Fibroblast of skin of left biceps (primary cell): ENCODE measurements at regions not wholly inside any gene's neighbourhood (a gene's known extent, or its start where the extent isn't known, plus 50 kb on each side); places are given as distances from the start of the nearest gene placed in this dataset.
"Not testable (repeated sequence)": the region's sequence is repeated elsewhere in the genome, so short reads cannot be mapped to it uniquely, and the experiment has no call there.

Experiments
- DNase-seq, 2 experiments: peaks; one replicate each; pipeline ENCODE4 v3.0.0-alpha.2; 2013; ENCODE audit warnings: low read depth in 2 of 2

DNA sequence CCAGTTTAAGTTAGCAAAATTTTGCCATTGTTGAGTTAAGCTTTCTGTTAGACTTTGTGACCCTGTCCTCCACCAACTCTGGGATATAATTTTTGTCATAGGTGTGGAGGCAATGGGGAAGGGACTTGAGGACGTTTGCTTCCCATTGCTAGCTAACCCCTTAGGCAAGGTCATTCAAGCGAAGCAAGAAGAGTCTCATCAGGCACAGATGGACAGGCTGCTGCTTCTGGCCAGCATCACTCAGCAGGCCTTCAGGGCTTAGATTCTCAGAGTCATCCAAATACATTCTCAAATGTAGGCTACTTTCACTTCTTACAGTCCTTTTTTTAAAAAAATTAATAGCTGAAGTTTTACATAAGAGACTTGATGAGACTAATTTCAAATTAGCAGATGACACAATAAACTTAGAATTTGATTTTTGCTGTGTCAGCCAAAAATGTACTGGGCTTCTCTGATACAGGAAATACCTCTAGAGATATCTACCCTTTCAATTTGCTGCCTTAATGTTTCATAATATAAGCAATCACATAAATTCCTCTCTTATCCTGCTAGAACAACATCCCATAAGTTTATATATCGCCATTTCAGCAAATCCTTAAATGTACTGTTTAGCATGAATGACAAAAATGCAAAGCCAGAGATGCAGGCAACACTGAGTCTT, 875.2 kb downstream of the FLRT2 start:
- DNase-seq: no peak

DNA sequence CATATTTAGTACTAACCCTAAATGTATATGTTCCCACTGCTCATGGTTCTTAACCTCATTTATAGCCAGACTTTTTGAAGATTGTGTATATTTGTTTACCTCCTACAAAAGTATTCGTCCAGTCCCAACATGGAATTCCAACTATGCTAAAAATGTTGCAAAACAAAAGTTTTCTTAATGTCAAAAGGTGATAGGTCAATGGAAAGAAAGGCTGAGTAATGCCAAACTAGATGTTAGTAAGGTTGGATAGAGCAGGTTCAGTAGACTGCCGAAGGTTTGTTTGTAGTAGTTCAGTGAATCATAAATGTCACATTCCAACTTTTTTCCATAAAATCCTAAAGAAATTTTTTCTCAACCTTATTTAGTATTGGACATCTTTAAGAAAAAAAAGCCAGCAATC, 874.5 kb downstream of the FLRT2 start:
- DNase-seq: no peak

DNA sequence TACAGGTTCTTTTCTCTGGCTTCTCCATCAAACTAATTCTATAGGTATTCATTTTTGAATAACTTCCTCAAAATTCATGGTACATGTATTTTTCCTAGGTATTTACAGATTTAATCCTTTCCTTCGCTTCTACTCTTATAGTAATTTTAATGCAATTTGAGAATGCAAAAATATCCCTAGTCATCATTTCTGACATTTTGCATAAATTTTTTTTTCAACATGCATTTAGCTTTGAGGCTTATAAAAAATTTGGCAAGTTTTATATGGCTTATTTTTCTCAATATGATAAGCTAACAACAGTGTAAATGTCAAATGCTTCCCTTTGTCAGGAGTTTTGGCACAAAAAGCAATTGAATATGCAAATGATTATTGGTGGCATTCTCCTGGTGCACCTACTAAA, 872.6 kb downstream of the FLRT2 start:
- no peak for DNase-seq

DNA sequence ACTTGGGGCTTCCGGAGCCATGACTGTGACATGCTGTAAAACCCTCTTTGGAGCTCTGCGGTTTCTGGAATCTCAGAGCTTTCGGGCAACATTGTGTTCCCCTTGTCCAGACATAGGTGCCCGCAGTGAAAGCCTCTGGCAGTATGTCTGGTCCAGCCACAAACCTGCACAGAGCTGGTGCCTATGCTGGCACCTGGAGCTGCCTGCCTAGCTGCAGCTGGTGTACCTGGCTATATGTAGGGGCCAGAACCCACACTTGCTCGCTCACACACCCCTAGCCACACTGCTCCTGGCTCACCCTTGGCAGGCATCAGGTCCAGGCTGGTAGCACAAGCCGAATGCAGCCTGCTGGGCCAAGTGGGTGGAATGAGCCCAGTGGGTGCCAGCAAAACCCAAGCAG, 861.1 kb downstream of the FLRT2 start:
- DNase-seq: no peak

DNA sequence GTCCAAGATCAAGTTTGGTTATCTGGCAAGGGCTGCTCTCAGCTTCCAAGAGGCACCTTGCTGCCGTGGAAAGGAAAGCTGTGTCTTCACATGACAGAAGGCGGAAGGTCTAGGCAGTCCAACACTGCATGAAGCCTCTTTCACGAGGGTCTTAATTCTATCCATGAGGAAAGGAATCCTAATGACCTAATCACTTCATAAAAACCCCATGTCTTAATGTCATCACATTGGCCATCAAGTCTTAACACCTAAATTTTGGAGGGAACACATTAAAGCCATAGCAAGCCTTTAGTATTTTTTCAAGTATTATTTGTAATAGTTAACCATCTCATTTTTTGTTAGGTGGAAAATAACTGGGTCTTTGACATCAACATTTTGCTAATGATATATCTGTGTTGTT, 858.3 kb downstream of the FLRT2 start:
- no peak for DNase-seq

DNA sequence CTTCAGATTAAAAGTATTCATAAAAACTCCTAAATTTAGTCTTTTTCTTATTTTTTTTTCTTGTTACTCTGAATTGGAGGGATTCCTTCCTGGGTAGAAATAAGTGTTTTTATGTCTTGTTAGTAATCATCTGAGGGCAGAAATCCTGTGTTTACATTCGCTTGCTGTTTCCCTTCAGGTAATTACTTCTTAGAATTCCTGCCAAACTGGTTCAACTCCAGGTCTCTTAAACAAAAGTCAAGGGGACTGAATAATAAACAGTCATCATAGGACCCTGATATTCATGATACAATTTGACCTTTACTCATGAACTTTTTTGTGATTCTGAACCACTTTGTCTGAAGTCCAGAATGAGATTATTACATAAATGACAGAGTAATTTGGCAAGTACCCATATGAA, 843.9 kb downstream of the FLRT2 start:
- DNase-seq: no peak

DNA sequence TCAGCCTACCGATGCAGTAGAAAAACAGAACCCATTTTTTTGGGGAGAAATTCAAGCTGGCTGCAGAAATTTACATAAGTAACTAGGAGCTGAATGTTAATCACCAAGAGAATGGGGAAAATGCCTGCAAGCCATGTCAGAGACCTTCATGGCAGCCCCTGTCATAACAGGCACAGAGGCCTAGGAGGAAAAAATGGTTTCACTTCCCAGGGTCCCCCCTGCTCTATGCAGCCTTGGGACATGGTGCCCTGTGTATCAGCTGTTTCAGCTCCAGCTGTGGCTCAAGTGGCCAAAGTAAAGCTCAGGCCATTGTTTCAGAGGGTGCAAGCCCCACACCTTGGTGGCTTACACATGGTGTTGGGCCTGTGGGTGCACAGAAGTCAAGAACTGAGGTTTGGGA, 842.5 kb downstream of the FLRT2 start:
- no peak for DNase-seq

DNA sequence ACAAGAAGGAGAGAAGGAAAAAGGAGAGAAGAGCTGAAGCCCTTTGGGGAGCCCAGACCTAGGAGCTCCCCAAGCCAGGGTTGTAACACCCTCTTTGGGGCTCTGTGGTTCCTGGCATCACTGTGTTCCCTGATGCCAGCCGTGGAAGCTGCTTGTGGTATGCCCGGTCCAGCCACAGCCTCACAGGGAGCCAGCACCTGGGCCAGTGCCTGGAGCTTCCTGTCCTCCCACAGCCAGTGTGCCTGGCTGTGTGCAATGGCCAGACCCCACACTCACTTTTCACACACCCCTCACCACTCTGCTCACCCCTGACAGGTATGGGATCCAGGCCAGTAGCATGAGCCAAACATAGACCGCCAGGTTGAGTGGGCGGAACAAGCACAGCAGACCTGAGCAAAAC, 834.7 kb downstream of the FLRT2 start:
- DNase-seq: no peak

DNA sequence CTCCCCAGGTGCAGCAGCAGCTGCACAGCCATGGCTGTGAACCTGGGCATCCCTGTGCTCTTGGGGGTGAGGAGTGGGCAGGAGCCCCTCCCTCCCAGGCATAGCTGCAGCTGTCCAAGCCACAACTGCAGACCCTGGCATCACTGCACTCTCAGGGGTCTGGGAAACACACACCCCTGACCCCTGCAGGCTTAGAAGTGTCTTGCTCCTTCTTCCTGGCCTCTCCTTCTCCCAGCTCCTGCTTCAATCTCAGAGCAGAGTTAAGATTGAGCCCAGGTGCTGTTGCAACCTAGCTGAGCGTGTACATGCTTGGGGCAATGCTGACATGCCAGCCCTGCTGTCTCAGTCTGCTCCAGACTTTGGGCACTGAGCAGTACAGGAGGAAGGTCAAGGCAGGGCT, 833.6 kb downstream of the FLRT2 start:
- DNase-seq: no peak

DNA sequence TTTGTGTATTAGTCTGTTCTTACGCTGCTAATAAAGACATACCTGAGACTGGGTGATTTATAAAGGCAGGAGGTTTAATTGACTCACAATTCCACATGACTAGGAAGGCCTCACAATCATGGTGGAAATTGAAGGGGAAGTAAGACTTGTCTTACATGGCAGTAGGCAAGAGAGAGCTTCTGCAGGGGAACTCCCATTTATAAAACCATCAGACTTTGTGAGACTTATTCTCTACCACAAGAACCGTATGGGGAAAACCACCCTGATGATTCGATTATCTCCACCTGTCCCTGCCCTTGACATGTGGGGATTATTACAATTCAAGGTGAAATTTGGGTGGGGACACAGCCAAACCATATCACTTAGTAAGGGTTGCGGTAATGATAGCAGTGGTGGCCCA, 833.1 kb downstream of the FLRT2 start:
- DNase-seq: no peak

DNA sequence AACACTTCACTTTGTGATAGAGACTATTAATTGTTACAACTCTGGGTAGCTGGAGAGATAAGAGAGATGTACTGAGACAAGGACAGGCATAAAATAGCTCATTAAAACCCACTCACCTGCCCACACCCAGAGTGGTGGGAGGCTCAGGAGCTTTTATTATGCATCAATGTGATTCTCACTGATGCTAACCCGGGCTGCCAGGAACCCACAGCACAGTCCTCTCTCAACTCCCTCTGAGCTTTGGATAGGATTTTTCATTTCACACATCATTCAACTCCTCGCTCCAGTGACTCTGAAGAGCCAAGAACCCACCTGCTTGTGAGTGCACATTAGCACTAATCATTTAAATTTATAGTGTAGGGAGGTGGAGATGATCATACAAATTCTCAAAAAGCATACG, 827.9 kb downstream of the FLRT2 start:
- no peak for DNase-seq

DNA sequence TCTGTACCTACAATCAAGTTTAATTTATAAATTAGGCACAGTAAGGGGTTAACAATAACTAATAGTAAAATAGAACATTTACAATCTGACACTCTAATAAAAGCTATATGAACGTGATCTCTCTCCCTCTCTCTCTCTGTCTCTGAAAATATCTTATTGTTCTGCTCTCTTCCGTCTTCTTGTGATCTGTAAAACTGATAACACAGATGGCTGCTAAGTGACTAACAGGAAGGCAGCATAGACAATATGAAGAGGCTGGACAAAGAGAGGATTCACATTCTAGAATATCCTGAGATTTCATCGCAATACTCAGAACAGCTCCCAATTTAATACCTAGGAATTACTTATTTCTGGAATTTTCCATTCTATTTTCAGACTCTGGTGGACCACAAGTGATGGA, 827.2 kb downstream of the FLRT2 start:
- DNase-seq: no peak

DNA sequence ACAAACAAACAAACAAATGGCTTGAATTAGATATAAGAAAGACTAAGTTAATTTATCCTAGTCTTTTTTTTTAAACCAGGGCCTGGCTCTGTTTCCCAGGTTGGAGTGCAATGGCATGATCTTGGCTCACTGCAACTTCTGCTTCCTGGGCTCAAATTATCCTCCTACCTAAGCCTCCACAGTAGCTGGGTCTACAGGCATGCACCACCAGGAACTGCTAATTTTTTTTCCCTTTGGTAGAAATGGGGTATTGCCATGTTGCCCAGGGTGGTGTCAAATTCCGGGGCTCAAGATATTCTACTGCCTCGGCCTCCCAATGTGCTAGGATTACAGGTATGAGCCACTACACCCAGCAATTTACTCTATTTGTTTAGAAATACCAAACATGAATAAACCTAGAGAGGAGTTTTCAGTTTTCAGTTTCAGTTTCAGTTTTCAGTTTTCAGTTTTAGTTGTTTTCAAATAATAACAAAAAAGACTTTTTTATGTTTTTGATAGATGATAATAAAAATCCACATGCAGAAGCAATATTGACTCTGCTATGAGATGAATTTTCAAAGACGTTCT, 817.0 kb downstream of the FLRT2 start:
- no peak for DNase-seq

DNA sequence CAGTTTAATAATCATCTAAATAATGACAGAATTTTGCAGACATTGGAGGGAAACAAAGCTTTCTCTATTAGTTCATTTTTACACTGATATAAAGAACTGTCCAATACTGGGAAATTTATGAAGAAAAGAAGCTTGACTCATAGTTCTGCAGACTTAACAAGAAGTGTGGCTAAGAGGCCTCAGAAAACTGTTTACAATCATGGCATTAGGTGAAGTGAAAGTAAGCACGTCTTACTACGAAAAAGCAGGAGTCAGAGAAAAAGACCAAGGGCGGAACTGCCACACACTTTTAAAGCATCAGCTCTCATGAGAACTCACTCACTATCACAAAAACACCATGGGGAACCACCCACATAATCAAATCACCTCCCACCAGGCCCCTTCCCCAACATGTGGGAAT, 804.4 kb downstream of the FLRT2 start:
- no peak for DNase-seq

DNA sequence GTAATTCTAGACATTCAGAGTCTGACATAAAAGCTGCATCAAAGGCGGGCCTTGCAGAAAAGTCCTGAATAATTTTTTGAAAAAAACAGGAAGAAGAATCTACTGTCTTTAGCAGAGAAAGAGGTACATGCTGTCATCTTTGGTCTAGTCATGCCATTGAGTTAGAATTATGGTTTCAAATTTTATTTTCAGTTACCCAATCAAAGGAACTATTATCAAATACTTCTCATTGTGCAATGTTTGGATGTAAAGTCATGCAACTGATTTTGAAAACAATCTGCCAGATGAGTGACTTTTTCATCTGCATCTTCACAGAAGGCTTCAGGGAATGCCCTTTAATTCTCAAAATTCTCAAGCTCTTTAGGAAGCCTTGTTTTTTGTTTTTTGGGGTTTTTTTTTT, 803.5 kb downstream of the FLRT2 start:
- DNase-seq: peak; percentile 12 to 14

DNA sequence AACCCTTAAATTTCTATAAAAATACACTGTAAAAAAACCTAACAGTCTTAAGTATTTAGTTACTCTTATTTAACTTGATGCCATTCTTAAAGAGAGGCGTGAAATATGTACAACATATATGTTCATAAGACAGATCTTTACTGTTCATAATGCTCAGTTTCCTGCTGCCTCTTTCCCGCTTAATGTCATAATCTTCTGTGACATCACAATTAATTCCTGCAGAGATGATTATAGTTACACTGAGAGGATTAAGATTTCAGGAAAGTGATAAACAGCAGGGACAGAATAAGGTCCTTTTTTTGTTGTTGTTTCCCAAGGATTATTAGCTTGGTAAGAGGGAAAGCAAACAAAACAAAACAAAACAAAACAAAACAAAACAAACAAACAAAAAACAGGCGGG, 801.4 kb downstream of the FLRT2 start:
- no peak for DNase-seq

DNA sequence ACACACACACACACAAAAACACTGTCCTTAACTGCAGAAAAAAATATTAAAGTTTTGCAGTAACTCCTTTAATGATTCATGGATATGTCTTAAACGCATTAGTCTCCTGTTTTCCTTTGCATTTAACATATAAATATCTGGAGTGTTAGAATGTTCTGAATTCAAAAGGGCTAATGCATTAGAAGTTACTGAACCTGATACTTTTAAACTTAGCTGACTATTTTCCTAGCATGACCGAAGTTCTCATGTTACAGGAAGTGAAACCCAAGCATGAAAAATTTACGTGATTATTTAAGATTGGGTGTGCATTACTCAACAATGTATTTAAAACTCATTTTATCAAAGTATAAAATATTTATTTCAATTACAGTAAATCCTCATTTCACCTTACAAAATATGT, 791.2 kb downstream of the FLRT2 start:
- DNase-seq: no peak

DNA sequence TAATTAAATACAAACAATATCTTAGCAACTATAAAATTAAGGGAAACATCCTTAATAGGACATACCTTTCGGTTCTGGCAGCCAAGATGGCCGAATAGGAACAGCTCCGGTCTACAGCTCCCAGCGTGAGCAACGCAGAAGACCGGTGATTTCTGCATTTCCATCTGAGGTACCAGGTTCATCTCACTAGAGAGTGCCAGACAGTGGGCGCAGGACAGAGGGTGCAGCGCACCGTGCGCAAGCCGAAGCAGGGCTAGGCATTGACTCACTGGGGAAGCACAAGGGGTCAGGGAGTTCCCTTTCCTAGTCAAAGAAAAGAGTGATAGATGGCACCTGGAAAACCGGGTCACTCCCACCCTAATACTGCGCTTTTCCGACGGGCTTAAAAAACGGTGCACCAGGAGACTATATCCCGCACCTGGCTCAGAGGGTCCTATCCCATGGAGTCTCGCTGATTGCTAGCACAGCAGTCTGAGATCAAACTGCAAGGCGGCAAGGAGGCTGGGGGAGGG, 782.3 kb downstream of the FLRT2 start:
- DNase-seq: not testable (repeated sequence)

DNA sequence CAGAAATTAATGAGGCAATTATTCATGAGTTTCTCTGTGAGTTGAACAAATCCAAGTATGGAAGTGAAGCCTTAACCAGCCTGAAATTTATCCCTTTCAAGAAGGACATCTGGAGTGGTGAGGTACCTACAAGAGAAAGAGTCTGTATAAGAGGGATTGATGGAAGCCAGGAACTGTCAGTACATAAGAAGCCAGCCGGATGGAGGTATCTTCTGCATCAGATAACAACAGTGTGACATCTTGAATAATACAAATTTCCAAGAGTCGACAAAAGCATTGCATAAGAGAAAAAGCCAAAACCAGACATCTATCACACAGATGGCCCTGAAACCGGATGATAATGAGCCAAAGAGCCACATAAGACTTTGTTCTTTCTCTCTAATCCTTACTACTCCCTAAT, 781.2 kb downstream of the FLRT2 start:
- no peak for DNase-seq

DNA sequence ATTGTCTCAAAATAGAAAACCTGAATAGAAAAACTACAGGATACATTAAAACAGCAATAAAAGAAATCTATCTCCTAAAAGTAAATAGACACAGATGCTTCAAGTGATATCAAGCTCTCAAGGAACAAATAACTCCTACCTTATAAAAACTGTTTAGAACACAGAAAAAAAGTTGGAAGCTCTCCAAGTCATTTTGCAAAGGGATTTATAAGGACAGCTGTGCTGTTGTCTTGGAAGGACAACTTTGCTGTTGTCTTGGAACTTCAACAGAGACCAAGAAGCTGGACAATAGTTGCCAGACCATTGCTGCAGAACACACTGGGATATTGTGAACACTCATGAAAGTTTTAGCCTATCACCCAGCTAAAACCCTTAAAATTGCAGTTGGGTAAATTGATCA, 780.7 kb downstream of the FLRT2 start:
- no peak for DNase-seq

DNA sequence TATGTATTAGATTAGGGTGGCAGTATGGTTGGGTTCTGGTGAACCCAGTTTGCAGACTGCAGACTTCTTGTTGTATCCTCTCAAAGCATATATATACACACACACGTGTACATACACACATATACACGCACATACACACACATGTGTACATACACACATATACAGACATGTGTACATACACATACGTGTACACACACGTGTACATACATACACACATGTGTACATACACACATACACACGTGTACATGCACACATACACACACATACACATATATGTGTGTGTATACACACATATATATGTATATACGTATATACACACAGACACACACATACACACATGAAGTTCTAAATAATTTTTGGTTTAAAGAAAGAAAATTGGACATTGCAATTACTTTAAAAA, 780.2 kb downstream of the FLRT2 start:
- no peak for DNase-seq

DNA sequence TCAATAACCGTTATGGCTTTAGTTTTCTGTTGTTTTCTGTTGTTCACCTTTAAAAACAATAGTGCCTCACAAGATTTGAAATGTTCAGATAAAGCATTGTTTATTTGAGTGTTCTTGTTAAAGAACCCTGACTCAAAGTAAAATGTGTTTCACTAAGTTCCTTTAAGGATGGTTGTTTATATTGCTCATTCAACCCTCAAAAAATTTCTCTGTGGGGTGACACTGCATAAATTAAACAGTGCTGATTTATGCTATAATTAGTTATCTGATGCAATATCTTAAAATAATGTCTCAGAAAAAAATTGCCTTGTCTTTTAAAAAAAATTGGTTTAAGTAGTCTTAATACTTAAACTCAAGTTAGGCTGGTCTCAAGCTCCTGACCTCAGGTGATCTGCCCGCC, 775.1 kb downstream of the FLRT2 start:
- peak in 1 of 2 experiments; percentile 10 for DNase-seq

DNA sequence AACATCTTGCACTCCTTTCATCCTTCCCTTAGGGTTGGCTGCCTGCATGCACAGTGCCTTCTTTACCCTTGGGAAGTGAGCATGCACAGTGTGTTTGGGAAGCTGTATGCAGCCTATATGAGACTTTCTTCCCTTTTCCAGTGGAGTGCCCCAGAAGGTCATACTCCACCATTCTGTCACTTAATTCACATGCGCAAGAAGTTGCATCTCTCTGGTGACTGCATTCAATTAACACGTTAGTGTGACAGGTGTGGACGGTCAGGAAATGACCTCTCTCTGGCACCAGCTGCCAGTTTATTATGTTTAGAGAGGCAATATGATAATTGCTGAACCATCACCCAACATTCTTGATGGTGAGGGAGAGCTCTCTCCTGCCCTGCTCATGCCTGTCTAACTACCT, 770.0 kb downstream of the FLRT2 start:
- DNase-seq: no peak

DNA sequence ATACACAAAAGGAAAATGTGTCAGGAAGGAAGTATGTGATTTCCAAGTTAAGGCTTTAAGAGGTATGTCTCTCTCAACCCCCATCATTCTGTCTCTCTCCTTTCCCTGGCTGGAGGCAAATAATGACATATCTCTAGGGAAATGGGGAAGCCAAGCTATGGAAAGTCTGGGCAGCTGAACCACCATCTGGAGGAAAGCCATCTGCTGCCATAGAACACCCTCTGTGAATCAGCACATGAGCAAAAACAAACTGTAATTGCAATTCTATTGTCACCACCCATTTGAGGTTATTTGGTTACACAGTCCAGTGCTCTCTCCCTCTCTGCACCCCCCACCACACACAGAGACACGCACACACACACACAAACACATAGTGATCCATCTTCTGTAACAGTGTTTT, 766.2 kb downstream of the FLRT2 start:
- peak; percentile 93 to 94 for DNase-seq
